ENCODE measurements at regions not wholly inside any gene's neighbourhood (a gene's known extent, or its start where the extent isn't known, plus 50 kb on each side); places are given as distances from the start of the nearest gene placed in this dataset.
"Not testable (repeated sequence)": the region's sequence is repeated elsewhere in the genome, so short reads cannot be mapped to it uniquely, and the experiment has no call there.

- not testable (repeated sequence) for DNase-seq
Measured at GRCh38 chr6:165765256-165765655, 102.2 kb upstream of the PDE10A start.

- no peak for DNase-seq
Measured at GRCh38 chr6:165762876-165763275, 99.8 kb upstream of the PDE10A start.

- DNase-seq = no peak
Measured at GRCh38 chr6:165762125-165762524, 99.1 kb upstream of the PDE10A start.

- no peak for DNase-seq
Measured at GRCh38 chr6:165760803-165761185, 97.8 kb upstream of the PDE10A start.

GRCh38 chr6:165760126-165760802 is 97.2 kb upstream of the PDE10A start:
- no peak for DNase-seq

GRCh38 chr6:165758441-165758840 is 95.4 kb upstream of the PDE10A start:
- no peak for DNase-seq

- DNase-seq = no peak
Measured at GRCh38 chr6:165755583-165755982, 92.5 kb upstream of the PDE10A start.

GRCh38 chr6:165753506-165753905 is 90.5 kb upstream of the PDE10A start:
- DNase-seq = no peak

- DNase-seq = no peak
Measured at GRCh38 chr6:165752451-165752850, 89.4 kb upstream of the PDE10A start.

GRCh38 chr6:165751486-165751885 is 88.4 kb upstream of the PDE10A start:
- DNase-seq = no peak

- DNase-seq = no peak
Measured at GRCh38 chr6:165749163-165749562, 86.1 kb upstream of the PDE10A start.

GRCh38 chr6:165748390-165748789 is 85.3 kb upstream of the PDE10A start:
- DNase-seq = no peak

GRCh38 chr6:165747963-165748362 is 84.9 kb upstream of the PDE10A start:
- DNase-seq = no peak

- peak in 11 of 58 donors; percentile 6 to 53 (median 16) for DNase-seq
Measured at GRCh38 chr6:165746331-165746730, 83.3 kb upstream of the PDE10A start.

GRCh38 chr6:165745492-165745891 is 82.5 kb upstream of the PDE10A start:
- no peak for DNase-seq

- DNase-seq = no peak
Measured at GRCh38 chr6:165744555-165745228, 81.7 kb upstream of the PDE10A start.

GRCh38 chr6:165743366-165743898 is 80.4 kb upstream of the PDE10A start:
- no peak for DNase-seq

- no peak for DNase-seq
Measured at GRCh38 chr6:165742047-165742446, 79.0 kb upstream of the PDE10A start.

GRCh38 chr6:165737396-165737795 is 74.4 kb upstream of the PDE10A start:
- DNase-seq = no peak

GRCh38 chr6:165735065-165735464 is 72.0 kb upstream of the PDE10A start:
- no peak for DNase-seq

- DNase-seq = no peak
Measured at GRCh38 chr6:165733489-165733791, 70.4 kb upstream of the PDE10A start.

- DNase-seq = no peak
Measured at GRCh38 chr6:165732696-165733488, 69.9 kb upstream of the PDE10A start.
